Liver (tissue), 8 donors: ENCODE measurements at regions not wholly inside any gene's neighbourhood (a gene's known extent, or its start where the extent isn't known, plus 50 kb on each side); places are given as distances from the start of the nearest gene placed in this dataset.

Experiments used
- DNase-seq: peaks from one replicate; pipeline ENCODE4 v3.0.0-alpha.2; 2017; ENCODE audit warnings: low spot score
- H3K27ac ChIP-seq, 2 donors: one replicate each; pipeline ENCODE4 v1.7.0; 2013; ENCODE audit warnings: inconsistent platforms in 2 of 2, low read length in 2 of 2, control low read depth in 1 of 2, low read depth in 1 of 2, mild to moderate bottlenecking in 1 of 2
- H3K27me3 ChIP-seq, 4 donors: one replicate each; pipeline versions ENCODE4 v1.6.1 to v1.7.0; 2013; ENCODE audit warnings: low read length in 3 of 4, inconsistent platforms in 1 of 4, mild to moderate bottlenecking in 1 of 4, moderate library complexity in 1 of 4; ENCODE audit not compliant: control insufficient read depth in 4 of 4, insufficient read depth in 4 of 4
- H3K36me3 ChIP-seq, 4 donors: one replicate each; pipeline versions ENCODE4 v1.6.1 to v1.7.0; 2013; ENCODE audit warnings: low read length in 3 of 4, mild to moderate bottlenecking in 3 of 4, low read depth in 1 of 4, moderate library complexity in 1 of 4; ENCODE audit not compliant: control insufficient read depth in 4 of 4, insufficient read depth in 3 of 4
- H3K4me1 ChIP-seq, 4 donors: one replicate each; pipeline versions ENCODE4 v1.6.1 to v1.7.0; 2013; ENCODE audit warnings: low read length in 3 of 4, mild to moderate bottlenecking in 3 of 4, moderate library complexity in 1 of 4; ENCODE audit not compliant: control insufficient read depth in 4 of 4, insufficient read depth in 4 of 4
- H3K4me3 ChIP-seq, 3 donors: one replicate each; pipeline versions ENCODE4 v1.6.1 to v1.7.0; 2013; ENCODE audit warnings: low read length in 3 of 3, control low read depth in 1 of 3, low read depth in 1 of 3, mild to moderate bottlenecking in 1 of 3
- H3K9ac ChIP-seq, 2 donors: one replicate each; pipeline ENCODE4 v1.7.0; 2013; ENCODE audit warnings: low read length in 2 of 2, mild to moderate bottlenecking in 2 of 2, moderate library complexity in 2 of 2, control low read depth in 1 of 2, low read depth in 1 of 2
- H3K9me3 ChIP-seq, 4 donors: one replicate each; pipeline versions ENCODE4 v1.6.1 to v1.7.0; 2013; ENCODE audit warnings: low read length in 3 of 4; ENCODE audit not compliant: control insufficient read depth in 4 of 4
- EGR1 ChIP-seq, 2 donors: IDR thresholded peaks; 2 replicates each; pipeline ENCODE4 v1.6.1; 2016 to 2018; ENCODE audit warnings: antibody characterized with exemption in 2 of 2, low read depth in 2 of 2
- FOXA1 ChIP-seq: IDR thresholded peaks from 2 replicates; pipeline ENCODE4 v1.6.1; 2016; ENCODE audit warnings: antibody characterized with exemption
- GABPA ChIP-seq, 2 donors: IDR thresholded peaks in 1 of 2; conservative IDR thresholded peaks in 1 of 2; 2 replicates each; pipeline ENCODE4 v1.6.1; 2016; ENCODE audit warnings: antibody characterized with exemption in 2 of 2, mild to moderate bottlenecking in 1 of 2, moderate library complexity in 1 of 2
- HNF4A ChIP-seq, 2 donors: conservative IDR thresholded peaks; 2 replicates each; pipeline ENCODE4 v1.6.1; 2016; ENCODE audit warnings: antibody characterized with exemption in 2 of 2, mild to moderate bottlenecking in 2 of 2
- HNF4G ChIP-seq: IDR thresholded peaks from 2 replicates; pipeline ENCODE4 v1.6.1; 2016; ENCODE audit warnings: antibody characterized with exemption
- JUND ChIP-seq, 2 donors: IDR thresholded peaks; 2 replicates each; pipeline ENCODE4 v1.6.1; 2016; ENCODE audit warnings: antibody characterized with exemption in 2 of 2
- NR2F2 ChIP-seq: IDR thresholded peaks from 2 replicates; pipeline ENCODE4 v1.6.1; 2016; ENCODE audit warnings: antibody characterized with exemption
- RAD21 ChIP-seq, 2 donors: IDR thresholded peaks; 2 replicates each; pipeline ENCODE4 v1.6.1; 2016; ENCODE audit warnings: antibody characterized with exemption in 2 of 2, mild to moderate bottlenecking in 2 of 2
- RXRA ChIP-seq, 2 donors: IDR thresholded peaks; 2 replicates each; pipeline ENCODE4 v1.6.1; 2017 to 2018; ENCODE audit warnings: antibody characterized with exemption in 2 of 2, mild to moderate bottlenecking in 1 of 2
- TAF1 ChIP-seq: conservative IDR thresholded peaks from 2 replicates; pipeline ENCODE4 v1.6.1; 2016; ENCODE audit warnings: antibody characterized with exemption, mild to moderate bottlenecking
- WGBS: extraction: QIAGEN DNeasy Blood & Tissue Kit; methylation state at CpG from one replicate; pipeline ENCODE4 v1.1.7; 2013; 5-methylcytosine and 5-hydroxymethylcytosine counted together
- TF ChIP-seq, protein P1 (sequence below): IDR thresholded peaks from 2 replicates; pipeline ENCODE4 v1.6.1; 2016; ENCODE audit warnings: antibody characterized with exemption, mild to moderate bottlenecking
- TF ChIP-seq, protein P2 (sequence below): IDR thresholded peaks from 2 replicates; pipeline ENCODE4 v1.6.1; 2016; ENCODE audit warnings: antibody characterized with exemption
- TF ChIP-seq, protein P3 (sequence below): fragments of 150-350 bp; IDR thresholded peaks from 2 replicates; pipeline ENCODE4 v1.5.1; 2017; ENCODE audit warnings: improper control_type of control experiment, low read depth, low read length; ENCODE audit not compliant: missing input control
- TF ChIP-seq, protein P4 (sequence below): IDR thresholded peaks from 2 replicates; pipeline ENCODE4 v1.6.1; 2016; ENCODE audit warnings: antibody characterized with exemption
- TF ChIP-seq, protein P5 (sequence below): IDR thresholded peaks from 2 replicates; pipeline ENCODE4 v1.6.1; 2016; ENCODE audit warnings: antibody characterized with exemption
- donor health status: healthy.
- donor health status: healthy.
- donor health status: healthy.
- donor health status: healthy.
- donor health status: healthy.

DNA sequence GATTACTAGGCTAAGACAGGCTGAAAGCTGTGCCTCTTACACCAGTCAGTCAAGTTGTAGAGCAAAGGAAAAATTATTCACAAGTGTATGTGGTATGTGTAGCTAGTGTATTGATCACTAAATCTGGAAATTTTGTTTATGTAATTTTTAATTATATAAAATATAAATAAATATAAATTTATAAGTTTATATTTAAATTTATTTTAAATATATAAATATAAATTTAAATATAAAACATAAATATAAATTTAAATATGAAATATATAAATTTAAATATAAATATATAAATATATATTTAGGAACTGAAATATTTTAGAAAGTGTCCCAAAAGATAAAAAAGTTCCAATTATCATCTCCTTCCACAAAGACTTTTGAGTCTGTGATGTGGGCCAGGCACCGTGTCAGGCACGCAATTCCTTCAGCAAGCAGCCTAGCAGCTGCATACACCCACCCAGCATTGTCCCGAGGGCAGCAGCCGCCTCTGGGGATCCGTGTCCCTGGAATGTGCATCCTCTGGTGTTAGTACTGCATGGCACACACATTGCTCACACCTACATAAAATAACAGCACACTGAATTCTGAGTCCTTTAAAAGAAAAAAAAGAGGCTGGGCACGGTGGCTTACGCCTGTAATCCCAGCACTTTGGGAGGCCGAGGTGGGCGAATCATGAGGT, 1098.0 kb downstream of the BRD1 start:
- Histone ChIP-seq H3K27ac (no peak overlapping the region), H3K27me3 (no peaks in the 10 kb centered on the region), H3K4me1 (no peaks in the 10 kb centered on the region), H3K9ac (no peak overlapping the region), H3K4me3 (no peak overlapping the region), H3K9me3 (peaks cover 0 to 6% (median 0%) of the 10 kb centered on the region in 4 donors), H3K36me3 (no peaks in the 10 kb centered on the region)
- WGBS, result 81% methylated on average over 9 of the region's 9 CpGs
- no peak for DNase-seq
- TF ChIP-seq RAD21 (IDR thresholded peaks at IDR 0.05) (no peak), EGR1 (IDR thresholded peaks at IDR 0.05; ENCODE audit: low read depth in 2 of 2) (no peak), HNF4G (no peak), FOXA1 (no peak), RXRA (IDR thresholded peaks at IDR 0.05) (no peak), JUND (IDR thresholded peaks at IDR 0.05) (no peak), HNF4A (conservative IDR thresholded peaks at IDR 0.05) (no peak), GABPA (IDR thresholded peaks at IDR 0.05 in 1 of 2, conservative IDR thresholded peaks at IDR 0.05 in 1 of 2) (no peak), TAF1 (no peak), NR2F2 (no peak)
- TF ChIP-seq, protein P1, sequence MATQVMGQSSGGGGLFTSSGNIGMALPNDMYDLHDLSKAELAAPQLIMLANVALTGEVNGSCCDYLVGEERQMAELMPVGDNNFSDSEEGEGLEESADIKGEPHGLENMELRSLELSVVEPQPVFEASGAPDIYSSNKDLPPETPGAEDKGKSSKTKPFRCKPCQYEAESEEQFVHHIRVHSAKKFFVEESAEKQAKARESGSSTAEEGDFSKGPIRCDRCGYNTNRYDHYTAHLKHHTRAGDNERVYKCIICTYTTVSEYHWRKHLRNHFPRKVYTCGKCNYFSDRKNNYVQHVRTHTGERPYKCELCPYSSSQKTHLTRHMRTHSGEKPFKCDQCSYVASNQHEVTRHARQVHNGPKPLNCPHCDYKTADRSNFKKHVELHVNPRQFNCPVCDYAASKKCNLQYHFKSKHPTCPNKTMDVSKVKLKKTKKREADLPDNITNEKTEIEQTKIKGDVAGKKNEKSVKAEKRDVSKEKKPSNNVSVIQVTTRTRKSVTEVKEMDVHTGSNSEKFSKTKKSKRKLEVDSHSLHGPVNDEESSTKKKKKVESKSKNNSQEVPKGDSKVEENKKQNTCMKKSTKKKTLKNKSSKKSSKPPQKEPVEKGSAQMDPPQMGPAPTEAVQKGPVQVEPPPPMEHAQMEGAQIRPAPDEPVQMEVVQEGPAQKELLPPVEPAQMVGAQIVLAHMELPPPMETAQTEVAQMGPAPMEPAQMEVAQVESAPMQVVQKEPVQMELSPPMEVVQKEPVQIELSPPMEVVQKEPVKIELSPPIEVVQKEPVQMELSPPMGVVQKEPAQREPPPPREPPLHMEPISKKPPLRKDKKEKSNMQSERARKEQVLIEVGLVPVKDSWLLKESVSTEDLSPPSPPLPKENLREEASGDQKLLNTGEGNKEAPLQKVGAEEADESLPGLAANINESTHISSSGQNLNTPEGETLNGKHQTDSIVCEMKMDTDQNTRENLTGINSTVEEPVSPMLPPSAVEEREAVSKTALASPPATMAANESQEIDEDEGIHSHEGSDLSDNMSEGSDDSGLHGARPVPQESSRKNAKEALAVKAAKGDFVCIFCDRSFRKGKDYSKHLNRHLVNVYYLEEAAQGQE, result no peak
- TF ChIP-seq, protein P2, sequence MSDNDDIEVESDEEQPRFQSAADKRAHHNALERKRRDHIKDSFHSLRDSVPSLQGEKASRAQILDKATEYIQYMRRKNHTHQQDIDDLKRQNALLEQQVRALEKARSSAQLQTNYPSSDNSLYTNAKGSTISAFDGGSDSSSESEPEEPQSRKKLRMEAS, result no peak
- TF ChIP-seq, protein P3, sequence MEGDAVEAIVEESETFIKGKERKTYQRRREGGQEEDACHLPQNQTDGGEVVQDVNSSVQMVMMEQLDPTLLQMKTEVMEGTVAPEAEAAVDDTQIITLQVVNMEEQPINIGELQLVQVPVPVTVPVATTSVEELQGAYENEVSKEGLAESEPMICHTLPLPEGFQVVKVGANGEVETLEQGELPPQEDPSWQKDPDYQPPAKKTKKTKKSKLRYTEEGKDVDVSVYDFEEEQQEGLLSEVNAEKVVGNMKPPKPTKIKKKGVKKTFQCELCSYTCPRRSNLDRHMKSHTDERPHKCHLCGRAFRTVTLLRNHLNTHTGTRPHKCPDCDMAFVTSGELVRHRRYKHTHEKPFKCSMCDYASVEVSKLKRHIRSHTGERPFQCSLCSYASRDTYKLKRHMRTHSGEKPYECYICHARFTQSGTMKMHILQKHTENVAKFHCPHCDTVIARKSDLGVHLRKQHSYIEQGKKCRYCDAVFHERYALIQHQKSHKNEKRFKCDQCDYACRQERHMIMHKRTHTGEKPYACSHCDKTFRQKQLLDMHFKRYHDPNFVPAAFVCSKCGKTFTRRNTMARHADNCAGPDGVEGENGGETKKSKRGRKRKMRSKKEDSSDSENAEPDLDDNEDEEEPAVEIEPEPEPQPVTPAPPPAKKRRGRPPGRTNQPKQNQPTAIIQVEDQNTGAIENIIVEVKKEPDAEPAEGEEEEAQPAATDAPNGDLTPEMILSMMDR, result no peak
- TF ChIP-seq, protein P4, sequence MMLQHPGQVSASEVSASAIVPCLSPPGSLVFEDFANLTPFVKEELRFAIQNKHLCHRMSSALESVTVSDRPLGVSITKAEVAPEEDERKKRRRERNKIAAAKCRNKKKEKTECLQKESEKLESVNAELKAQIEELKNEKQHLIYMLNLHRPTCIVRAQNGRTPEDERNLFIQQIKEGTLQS, result no peak
- TF ChIP-seq, protein P5, sequence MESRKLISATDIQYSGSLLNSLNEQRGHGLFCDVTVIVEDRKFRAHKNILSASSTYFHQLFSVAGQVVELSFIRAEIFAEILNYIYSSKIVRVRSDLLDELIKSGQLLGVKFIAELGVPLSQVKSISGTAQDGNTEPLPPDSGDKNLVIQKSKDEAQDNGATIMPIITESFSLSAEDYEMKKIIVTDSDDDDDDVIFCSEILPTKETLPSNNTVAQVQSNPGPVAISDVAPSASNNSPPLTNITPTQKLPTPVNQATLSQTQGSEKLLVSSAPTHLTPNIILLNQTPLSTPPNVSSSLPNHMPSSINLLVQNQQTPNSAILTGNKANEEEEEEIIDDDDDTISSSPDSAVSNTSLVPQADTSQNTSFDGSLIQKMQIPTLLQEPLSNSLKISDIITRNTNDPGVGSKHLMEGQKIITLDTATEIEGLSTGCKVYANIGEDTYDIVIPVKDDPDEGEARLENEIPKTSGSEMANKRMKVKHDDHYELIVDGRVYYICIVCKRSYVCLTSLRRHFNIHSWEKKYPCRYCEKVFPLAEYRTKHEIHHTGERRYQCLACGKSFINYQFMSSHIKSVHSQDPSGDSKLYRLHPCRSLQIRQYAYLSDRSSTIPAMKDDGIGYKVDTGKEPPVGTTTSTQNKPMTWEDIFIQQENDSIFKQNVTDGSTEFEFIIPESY, result no peak
